HG03108 (cell line): ENCODE measurements at regions not wholly inside any gene's neighbourhood (a gene's known extent, or its start where the extent isn't known, plus 50 kb on each side); places are given as distances from the start of the nearest gene placed in this dataset.
"Not testable (repeated sequence)": the region's sequence is repeated elsewhere in the genome, so short reads cannot be mapped to it uniquely, and the experiment has no call there.

Source experiments
- ATAC-seq: cut with Tn5 transposase; IDR thresholded peaks from one replicate; pipeline ENCODE4 v1.9.1; 2021; ENCODE audit warnings: moderate library complexity; ENCODE audit not compliant: unreplicated experiment

DNA sequence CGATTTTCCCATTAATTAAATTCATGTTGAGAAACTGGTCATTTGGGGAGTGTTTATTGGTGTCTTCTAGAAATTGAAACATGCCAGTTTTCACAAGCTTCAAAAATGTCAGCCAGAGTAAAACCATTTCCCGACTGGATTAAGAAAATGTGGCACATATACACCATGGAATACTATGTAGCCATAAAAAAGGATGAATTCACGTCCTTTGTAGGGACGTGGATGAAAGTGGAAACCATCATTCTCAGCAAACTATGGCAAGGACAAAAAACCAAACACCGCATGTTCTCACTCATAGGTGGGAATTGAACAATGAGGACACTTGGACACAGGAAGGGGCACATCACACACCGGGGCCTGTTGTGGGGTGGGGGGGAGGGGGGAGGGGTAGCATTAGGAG, 162.1 kb upstream of the FGF13 start:
- ATAC-seq: not testable (repeated sequence)

- no peak for ATAC-seq
Observed at GRCh38 chrX:138872537-138872936, 161.0 kb upstream of the FGF13 start.

DNA sequence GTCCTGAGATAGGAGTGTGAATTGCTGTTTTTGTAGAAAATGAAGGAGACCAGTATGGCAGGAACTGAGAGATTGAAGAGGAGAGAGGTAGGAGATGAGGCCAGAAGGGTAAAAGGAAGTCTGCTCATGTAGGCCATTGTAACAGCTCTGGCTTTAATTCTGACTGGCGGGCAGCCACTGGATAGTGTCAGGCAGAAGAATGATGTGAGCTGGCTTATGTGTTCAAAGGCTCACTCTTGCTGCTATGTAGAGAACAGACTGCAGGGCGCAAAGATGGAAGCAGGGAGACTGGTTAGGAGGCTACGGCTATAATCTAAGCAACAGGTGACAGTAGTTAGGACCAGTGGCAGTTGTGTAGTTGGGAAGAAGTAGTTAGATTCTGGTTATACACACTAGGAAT, 160.2 kb upstream of the FGF13 start:
- no peak for ATAC-seq

DNA sequence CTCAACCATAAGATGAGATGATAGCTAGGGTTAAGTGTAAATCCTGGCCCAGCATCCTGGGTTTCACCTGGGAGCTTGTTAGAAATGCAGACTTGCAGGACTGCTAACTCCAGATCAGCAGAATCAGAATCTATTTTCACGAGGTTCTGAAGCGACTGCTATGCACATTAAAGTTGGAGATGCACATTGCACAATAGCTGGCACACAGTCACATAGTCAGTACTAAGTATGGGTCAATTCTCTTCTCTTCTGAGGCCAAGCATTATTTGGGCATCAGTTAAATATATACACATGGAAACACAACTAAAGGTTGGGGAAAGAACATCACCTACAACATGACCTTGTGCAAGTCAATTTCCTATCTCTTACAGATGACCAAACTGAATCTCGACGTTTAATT, 155.1 kb upstream of the FGF13 start:
- ATAC-seq: no peak

DNA sequence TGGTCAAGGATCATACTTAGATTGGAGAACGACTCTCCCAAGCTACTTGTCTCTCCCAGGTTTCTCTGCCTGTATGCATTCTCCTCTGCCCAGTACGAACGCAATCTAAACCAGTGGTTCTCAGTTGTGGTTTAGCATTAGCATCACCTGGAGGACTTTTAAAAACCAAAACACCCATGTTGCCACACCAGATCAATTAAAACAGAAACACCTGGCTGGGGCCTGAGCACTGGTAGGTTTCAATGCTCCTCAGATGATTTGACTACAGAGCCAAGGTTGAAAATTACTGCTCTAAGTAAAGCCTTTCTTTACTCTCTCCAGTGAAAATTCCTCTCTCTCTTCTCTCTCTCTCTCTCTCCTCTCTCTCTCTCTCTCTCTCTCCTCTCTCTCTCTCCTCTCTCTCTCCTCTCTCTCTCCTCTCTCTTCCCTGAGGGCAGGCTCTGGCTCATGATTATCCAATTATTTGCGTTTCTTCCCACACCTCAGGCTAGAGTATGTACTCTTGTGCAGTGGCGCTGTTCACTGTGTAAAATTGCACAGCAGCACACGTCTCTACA, 153.7 kb upstream of the FGF13 start:
- ATAC-seq: no peak

- no peak for ATAC-seq
Observed at GRCh38 chrX:138859421-138859820, 147.9 kb upstream of the FGF13 start.

DNA sequence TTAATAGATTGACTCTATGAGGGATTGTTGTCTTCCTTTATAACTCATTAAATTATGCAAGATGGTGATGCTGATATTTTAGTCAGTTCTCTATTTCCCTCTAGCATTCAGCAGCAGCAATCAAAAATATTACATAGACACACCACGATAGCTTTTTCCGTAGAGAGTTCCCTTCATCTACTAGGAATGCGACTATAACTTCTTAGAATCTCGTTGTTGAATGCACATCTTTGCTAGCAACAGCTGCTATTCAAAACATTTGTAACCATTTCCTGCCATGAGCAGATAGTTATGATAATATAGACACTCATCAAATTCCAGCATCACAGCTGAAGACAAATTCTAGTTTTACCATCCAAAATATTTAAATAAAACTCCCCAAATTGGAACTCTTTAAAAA, 147.4 kb upstream of the FGF13 start:
- no peak for ATAC-seq

DNA sequence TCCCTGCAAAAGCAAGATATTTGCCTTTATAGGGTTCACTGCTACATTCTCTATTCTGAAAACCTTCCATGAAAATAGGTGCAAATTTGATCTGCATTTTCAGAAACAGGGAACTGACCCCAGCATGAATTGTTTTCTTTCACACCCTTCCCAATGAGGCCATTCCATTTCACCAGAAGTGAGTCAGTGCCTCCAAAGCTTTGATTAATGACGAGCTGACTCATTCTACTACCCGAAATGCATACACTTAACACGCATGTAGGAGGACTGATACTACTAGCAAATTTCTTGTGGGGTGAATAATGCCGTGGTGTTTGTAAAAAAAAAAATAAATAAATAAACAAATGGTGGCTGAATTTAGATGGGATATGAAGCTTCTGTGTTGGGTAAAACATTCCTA, 146.9 kb upstream of the FGF13 start:
- ATAC-seq: no peak

DNA sequence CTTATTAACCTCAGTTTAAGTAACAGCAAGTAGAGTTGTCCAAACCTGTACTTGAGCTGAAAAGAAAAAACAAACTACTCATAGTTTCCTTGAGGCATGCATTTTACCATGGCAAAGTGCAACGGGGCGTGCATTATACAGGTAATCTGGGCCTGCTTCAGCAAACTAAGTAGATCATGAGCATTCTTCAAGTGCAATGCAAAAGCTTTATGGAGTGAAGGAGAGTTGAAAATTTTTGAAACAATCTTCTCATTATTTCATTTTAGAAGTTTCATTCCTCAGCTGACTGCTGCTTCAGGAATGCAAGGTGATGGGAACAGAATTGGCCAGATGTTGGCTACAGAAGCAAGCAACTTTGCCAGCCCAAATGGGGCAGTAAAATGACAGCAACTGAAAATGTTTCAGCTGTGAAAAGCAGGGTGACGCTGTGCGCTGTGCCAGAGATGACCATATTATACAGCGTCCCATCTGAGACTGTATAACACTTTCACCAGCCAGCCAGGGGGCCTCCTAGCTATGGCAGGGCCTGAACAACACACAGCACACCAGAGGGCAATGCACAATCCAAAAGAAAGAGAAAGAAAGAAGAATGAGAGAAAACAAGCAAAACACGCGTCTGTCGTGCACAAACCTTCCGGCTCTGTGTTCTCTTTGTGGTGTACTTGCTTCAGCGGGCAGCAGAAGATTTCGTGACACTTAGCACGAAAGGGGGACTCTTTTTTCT, 145.5 kb upstream of the FGF13 start:
- no peak for ATAC-seq

DNA sequence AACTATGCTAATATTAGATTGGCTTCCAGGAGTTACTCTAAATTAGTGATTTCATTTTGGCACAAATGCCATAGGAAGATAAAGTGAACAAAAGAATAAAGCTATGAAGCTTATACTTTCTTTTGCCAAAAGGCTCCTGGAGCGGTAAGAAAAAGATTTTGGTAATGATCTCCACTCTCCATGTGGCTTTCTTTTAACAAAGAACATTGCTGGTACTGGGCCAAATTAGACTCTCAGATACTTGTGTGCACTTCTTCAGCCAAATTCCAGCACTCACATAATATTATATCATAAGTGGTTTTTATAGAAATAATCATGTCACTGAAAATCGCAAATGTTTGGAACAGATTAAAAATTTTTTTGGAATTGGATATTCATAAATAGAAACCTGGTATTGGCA, 142.4 kb upstream of the FGF13 start:
- ATAC-seq: no peak

GRCh38 chrX:138849521-138849920, 138.0 kb upstream of the FGF13 start:
- no peak for ATAC-seq

DNA sequence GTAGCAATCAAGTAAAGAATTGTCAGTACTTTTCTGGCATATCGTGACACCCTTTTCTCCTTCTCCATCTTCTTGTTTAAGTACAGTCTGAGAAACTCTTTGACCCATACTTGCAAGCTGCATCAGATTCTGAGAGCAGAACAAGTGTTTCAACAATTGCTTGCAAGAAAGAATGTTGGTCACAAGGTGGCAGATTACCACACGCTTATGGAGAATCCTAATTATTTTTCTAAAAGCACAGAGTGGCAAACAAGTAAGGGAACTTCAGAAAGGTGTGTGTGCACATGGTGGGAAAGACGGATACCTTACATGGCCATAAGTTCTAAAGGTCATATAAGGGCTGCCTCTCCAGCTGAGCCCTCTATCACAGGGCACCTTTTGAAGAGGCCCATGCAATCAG, 136.4 kb upstream of the FGF13 start:
- ATAC-seq: no peak

- ATAC-seq: no peak
Observed at GRCh38 chrX:138845786-138846185, 134.3 kb upstream of the FGF13 start.

DNA sequence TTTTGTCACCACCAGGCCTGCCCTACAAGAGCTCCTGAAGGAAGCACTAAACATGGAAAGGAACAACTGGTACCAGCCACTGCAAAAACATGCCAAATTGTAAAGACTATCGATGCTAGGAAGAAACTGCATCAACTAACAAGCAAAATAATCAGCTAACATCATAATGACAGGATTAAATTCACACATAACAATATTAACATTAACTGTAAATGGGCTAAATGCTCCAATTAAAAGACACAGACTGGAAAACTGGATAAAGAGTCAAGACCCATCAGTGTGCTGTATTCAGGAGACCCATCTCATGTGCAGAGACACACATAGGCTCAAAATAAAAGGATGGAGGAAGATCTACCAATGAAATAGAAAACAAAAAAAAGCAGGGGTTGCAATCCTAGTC, 95.9 kb upstream of the FGF13 start:
- ATAC-seq: not testable (repeated sequence)

GRCh38 chrX:138794246-138794645, 82.7 kb upstream of the FGF13 start:
- ATAC-seq: no peak

GRCh38 chrX:138791551-138791950, 80.0 kb upstream of the FGF13 start:
- ATAC-seq: no peak

GRCh38 chrX:138788771-138789170, 77.3 kb upstream of the FGF13 start:
- no peak for ATAC-seq

GRCh38 chrX:138778576-138778909, 67.0 kb upstream of the FGF13 start:
- ATAC-seq: not testable (repeated sequence)

- ATAC-seq: not testable (repeated sequence)
Observed at GRCh38 chrX:138777908-138778575, 66.5 kb upstream of the FGF13 start.

- no peak for ATAC-seq
Observed at GRCh38 chrX:138777230-138777629, 65.7 kb upstream of the FGF13 start.

GRCh38 chrX:138775517-138775916, 64.0 kb upstream of the FGF13 start:
- ATAC-seq: no peak

DNA sequence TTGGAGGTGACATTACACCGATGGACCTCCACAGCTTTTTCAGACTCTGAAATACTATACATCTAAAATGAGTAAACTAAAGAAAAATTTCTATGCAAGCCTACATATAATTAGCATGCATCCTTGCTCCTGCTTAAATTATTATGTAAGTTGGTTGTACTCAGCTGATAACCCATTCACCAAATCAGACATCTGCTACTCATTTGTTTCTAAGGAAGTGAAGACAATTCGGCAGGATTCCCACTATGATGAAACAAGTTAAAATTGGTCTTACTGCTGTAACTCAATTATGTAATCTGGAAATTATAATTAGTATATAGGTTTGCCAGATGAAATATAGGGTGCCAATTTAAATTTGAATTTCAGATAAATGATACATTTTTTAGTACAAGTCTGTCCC, 59.5 kb upstream of the FGF13 start:
- no peak for ATAC-seq

- ATAC-seq: no peak
Observed at GRCh38 chrX:138769918-138770317, 58.4 kb upstream of the FGF13 start.
